ENCODE measurements at regions not wholly inside any gene's neighbourhood (a gene's known extent, or its start where the extent isn't known, plus 50 kb on each side); places are given as distances from the start of the nearest gene placed in this dataset.

GRCh38 chr1:29689372-29690030 lies 453.2 kb downstream of the PTPRU start:
- no peaks in the 10 kb centered on the region for H3K36me3 ChIP-seq
- no peaks in the 10 kb centered on the region for H3K4me1 ChIP-seq
- H3K9me3 ChIP-seq = peaks cover 0 to 14% (median 0%) of the 10 kb centered on the region in 4 donors
- H3K27ac ChIP-seq = no peak overlapping the region
- no peak for DNase-seq (ENCODE audit: low spot score in 2 of 2)
- peaks cover 0 to 17% of the 10 kb centered on the region in 2 donors for H3K27me3 ChIP-seq
- TF ChIP-seq CTCF (IDR thresholded peaks at IDR 0.05) = no peak
- no peak for TF ChIP-seq EP300 (IDR thresholded peaks at IDR 0.05)
- TF ChIP-seq POLR2A (IDR thresholded peaks at IDR 0.05) = no peak
- 71 to 82% methylated on average over 9 to 11 of the region's 13 CpGs for WGBS, 2 donors
- H3K4me3 ChIP-seq = no peak overlapping the region

GRCh38 chr1:29688471-29689365 lies 452.4 kb downstream of the PTPRU start:
- no peaks in the 10 kb centered on the region for H3K36me3 ChIP-seq
- no peak overlapping the region for H3K27ac ChIP-seq
- TF ChIP-seq CTCF (IDR thresholded peaks at IDR 0.05) (no peak), POLR2A (IDR thresholded peaks at IDR 0.05) (no peak), EP300 (IDR thresholded peaks at IDR 0.05) (no peak)
- H3K27me3 ChIP-seq = peaks cover 0 to 17% of the 10 kb centered on the region in 2 donors
- no peak overlapping the region for H3K4me3 ChIP-seq
- H3K9me3 ChIP-seq = peaks cover 0 to 10% (median 0%) of the 10 kb centered on the region in 4 donors
- 39 to 40% methylated on average over 12 to 14 of the region's 14 CpGs for WGBS, 2 donors
- H3K4me1 ChIP-seq = no peaks in the 10 kb centered on the region
- DNase-seq (ENCODE audit: low spot score in 2 of 2) = no peak

- TF ChIP-seq POLR2A (IDR thresholded peaks at IDR 0.05) (no peak), EP300 (IDR thresholded peaks at IDR 0.05) (no peak), CTCF (IDR thresholded peaks at IDR 0.05) (no peak)
- 61 to 69% methylated on average over 4 of the region's 4 CpGs for WGBS, 2 donors
- H3K27me3 ChIP-seq = peaks cover 0 to 17% of the 10 kb centered on the region in 2 donors
- H3K27ac ChIP-seq = no peak overlapping the region
- H3K9me3 ChIP-seq = peaks cover 0 to 1% (median 0%) of the 10 kb centered on the region in 4 donors
- DNase-seq (ENCODE audit: low spot score in 2 of 2) = no peak
- H3K36me3 ChIP-seq = no peaks in the 10 kb centered on the region
- H3K4me1 ChIP-seq = no peaks in the 10 kb centered on the region
- no peak overlapping the region for H3K4me3 ChIP-seq
These were observed 451.4 kb downstream of the PTPRU start for GRCh38 chr1:29687601-29688244.

- H3K9me3 ChIP-seq = no peaks in the 10 kb centered on the region
- no peaks in the 10 kb centered on the region for H3K36me3 ChIP-seq
- no peak overlapping the region for H3K4me3 ChIP-seq
- DNase-seq (ENCODE audit: low spot score in 2 of 2) = no peak
- 59 to 64% methylated on average over 3 of the region's 3 CpGs for WGBS, 2 donors
- no peak overlapping the region for H3K27ac ChIP-seq
- no peaks in the 10 kb centered on the region for H3K4me1 ChIP-seq
- H3K27me3 ChIP-seq = peaks cover 0 to 17% of the 10 kb centered on the region in 2 donors
- no peak for TF ChIP-seq POLR2A (IDR thresholded peaks at IDR 0.05)
These were observed 450.8 kb downstream of the PTPRU start for GRCh38 chr1:29687166-29687565.

- H3K27me3 ChIP-seq = peaks cover 0 to 17% of the 10 kb centered on the region in 2 donors
- TF ChIP-seq CTCF (IDR thresholded peaks at IDR 0.05) = no peak
- TF ChIP-seq EP300 (IDR thresholded peaks at IDR 0.05) = no peak
- TF ChIP-seq POLR2A (IDR thresholded peaks at IDR 0.05) = no peak
- no peak for DNase-seq (ENCODE audit: low spot score in 2 of 2)
- H3K4me3 ChIP-seq = no peak overlapping the region
- no peak overlapping the region for H3K27ac ChIP-seq
- no peaks in the 10 kb centered on the region for H3K36me3 ChIP-seq
- H3K9me3 ChIP-seq = no peaks in the 10 kb centered on the region
- H3K4me1 ChIP-seq = no peaks in the 10 kb centered on the region
- 70 to 79% methylated on average over 22 of the region's 22 CpGs for WGBS, 2 donors
These were observed 449.9 kb downstream of the PTPRU start for GRCh38 chr1:29686012-29686930.
